HUES6 (cell line): ENCODE measurements at regions not wholly inside any gene's neighbourhood (a gene's known extent, or its start where the extent isn't known, plus 50 kb on each side); places are given as distances from the start of the nearest gene placed in this dataset.

Source experiments
- H3K27ac ChIP-seq: 2 replicates; pipeline ENCODE4 v1.7.0; 2013; ENCODE audit warnings: low read depth, mild to moderate bottlenecking, low read length, inconsistent platforms
- H3K27me3 ChIP-seq: 2 replicates; pipeline ENCODE4 v1.6.1; 2013; ENCODE audit warnings: low read length; ENCODE audit not compliant: control insufficient read depth, insufficient read depth
- H3K36me3 ChIP-seq: 2 replicates; pipeline ENCODE4 v1.6.1; 2013; ENCODE audit warnings: low read length; ENCODE audit not compliant: control insufficient read depth, insufficient read depth
- H3K4me1 ChIP-seq: 2 replicates; pipeline ENCODE4 v1.6.1; 2013; ENCODE audit warnings: low read length; ENCODE audit not compliant: control insufficient read depth, insufficient read depth
- H3K4me3 ChIP-seq: 2 replicates; pipeline ENCODE4 v1.5.1; 2013; ENCODE audit warnings: low read depth, low read length
- H3K9ac ChIP-seq: one replicate; pipeline ENCODE4 v1.6.1; 2013; ENCODE audit warnings: mild to moderate bottlenecking, low read length
- H3K9me3 ChIP-seq: 2 replicates; pipeline ENCODE4 v1.6.1; 2013; ENCODE audit warnings: low read depth, low read length; ENCODE audit not compliant: control insufficient read depth, insufficient read depth

GRCh38 chr7:25949736-25950487, 202.1 kb upstream of the NFE2L3 start:
- Histone ChIP-seq H3K9ac (peak overlapping the region; percentile 78), H3K27ac (peak overlapping the region; percentile 86; the same call in 1 of the 2 replicates)

GRCh38 chr7:25950488-25951413, 201.2 kb upstream of the NFE2L3 start:
- Histone ChIP-seq H3K27me3 (no peaks in the 10 kb centered on the region), H3K9ac (peak overlapping the region; percentile 78), H3K9me3 (peaks cover 13% of the 10 kb centered on the region), H3K27ac (peak overlapping the region; percentile 86), H3K36me3 (no peaks in the 10 kb centered on the region), H3K4me1 (peaks cover 36% of the 10 kb centered on the region), H3K4me3 (peak overlapping the region; percentile 84)

More at GRCh38 chr7:25949736-25950487, 202.1 kb upstream of the NFE2L3 start:
- Histone ChIP-seq H3K9me3 (peaks cover 12% of the 10 kb centered on the region), H3K36me3 (no peaks in the 10 kb centered on the region), H3K4me3 (peak overlapping the region; percentile 84), H3K27me3 (no peaks in the 10 kb centered on the region), H3K4me1 (peaks cover 38% of the 10 kb centered on the region)

- peak overlapping the region; percentile 79 for H3K27ac ChIP-seq
- H3K4me1 ChIP-seq, result peaks cover 36% of the 10 kb centered on the region
- no peaks in the 10 kb centered on the region for H3K27me3 ChIP-seq
- H3K36me3 ChIP-seq, result no peaks in the 10 kb centered on the region
- peak overlapping the region; percentile 74 for H3K4me3 ChIP-seq
- peak overlapping the region; percentile 75 for H3K9ac ChIP-seq
- H3K9me3 ChIP-seq, result peaks cover 13% of the 10 kb centered on the region
These were observed 200.4 kb upstream of the NFE2L3 start for GRCh38 chr7:25951414-25952260.

- no peaks in the 10 kb centered on the region for H3K36me3 ChIP-seq
- H3K9ac ChIP-seq, result peak overlapping the region; percentile 38
- H3K4me1 ChIP-seq, result peaks cover 36% of the 10 kb centered on the region
- no peaks in the 10 kb centered on the region for H3K27me3 ChIP-seq
- H3K9me3 ChIP-seq, result peaks cover 13% of the 10 kb centered on the region
- peak overlapping the region; percentile 59 for H3K27ac ChIP-seq
- H3K4me3 ChIP-seq, result peak overlapping the region; percentile 74
These were observed 199.5 kb upstream of the NFE2L3 start for GRCh38 chr7:25952261-25953057.

- H3K27me3 ChIP-seq, result no peaks in the 10 kb centered on the region
- H3K4me3 ChIP-seq, result no peak overlapping the region
These were observed 198.1 kb upstream of the NFE2L3 start for GRCh38 chr7:25953859-25954258.

GRCh38 chr7:25954395-25954794, 197.6 kb upstream of the NFE2L3 start:
- Histone ChIP-seq H3K4me3 (no peak overlapping the region), H3K4me1 (peaks cover 23% of the 10 kb centered on the region), H3K9me3 (peaks cover 13% of the 10 kb centered on the region), H3K36me3 (no peaks in the 10 kb centered on the region), H3K27ac (no peak overlapping the region; the same call in 1 of the 2 replicates), H3K27me3 (no peaks in the 10 kb centered on the region), H3K9ac (no peak overlapping the region)

More at GRCh38 chr7:25953859-25954258, 198.1 kb upstream of the NFE2L3 start:
- Histone ChIP-seq H3K4me1 (peaks cover 27% of the 10 kb centered on the region), H3K9me3 (peaks cover 13% of the 10 kb centered on the region), H3K27ac (no peak overlapping the region), H3K36me3 (no peaks in the 10 kb centered on the region), H3K9ac (no peak overlapping the region)

- Histone ChIP-seq H3K27ac (no peak overlapping the region), H3K9ac (no peak overlapping the region), H3K27me3 (no peaks in the 10 kb centered on the region), H3K9me3 (peaks cover 11% of the 10 kb centered on the region), H3K4me3 (no peak overlapping the region), H3K36me3 (no peaks in the 10 kb centered on the region), H3K4me1 (no peaks in the 10 kb centered on the region)
These were observed 192.7 kb upstream of the NFE2L3 start for GRCh38 chr7:25959168-25959734.

- H3K9ac ChIP-seq, result no peak overlapping the region
These were observed 188.3 kb upstream of the NFE2L3 start for GRCh38 chr7:25963733-25964132.

GRCh38 chr7:25964483-25964991, 187.5 kb upstream of the NFE2L3 start:
- H3K27ac ChIP-seq, result no peak overlapping the region
- no peaks in the 10 kb centered on the region for H3K27me3 ChIP-seq
- H3K9ac ChIP-seq, result no peak overlapping the region
- H3K36me3 ChIP-seq, result no peaks in the 10 kb centered on the region
- no peaks in the 10 kb centered on the region for H3K4me1 ChIP-seq
- H3K4me3 ChIP-seq, result no peak overlapping the region
- 0 out of 2 replicates have a peak, but pooled peaks cover 3% of the 10 kb centered on the region for H3K9me3 ChIP-seq

More at GRCh38 chr7:25963733-25964132, 188.3 kb upstream of the NFE2L3 start:
- Histone ChIP-seq H3K4me3 (no peak overlapping the region), H3K36me3 (no peaks in the 10 kb centered on the region), H3K4me1 (no peaks in the 10 kb centered on the region), H3K27ac (no peak overlapping the region), H3K27me3 (no peaks in the 10 kb centered on the region), H3K9me3 (0 out of 2 replicates have a peak, but pooled peaks cover 3% of the 10 kb centered on the region)
